GM12891 (cell line): ENCODE measurements at regions not wholly inside any gene's neighbourhood (a gene's known extent, or its start where the extent isn't known, plus 50 kb on each side); places are given as distances from the start of the nearest gene placed in this dataset.

Source experiments
- DNase-seq: peaks from one replicate; pipeline ENCODE4 v3.0.0; 2011; ENCODE audit warnings: low spot score; ENCODE audit not compliant: insufficient read length
- FAIRE-seq: peaks from 2 replicates; lab custom pipeline; 2011; peaks lifted over from hg19 to GRCh38; lab: Jason Lieb, UNC
- PAX5 ChIP-seq: IDR thresholded peaks from 2 replicates; pipeline ENCODE4 v1.6.1; 2011; ENCODE audit warnings: low read length, moderate library complexity, mild to moderate bottlenecking; ENCODE audit not compliant: insufficient read depth, severe bottlenecking
- POLR2A ChIP-seq: IDR thresholded peaks from 2 replicates; pipeline ENCODE4 v1.6.1; 2011; ENCODE audit warnings: low read depth, low read length, control low read depth
- POLR2AphosphoS5 ChIP-seq: IDR thresholded peaks from 2 replicates; pipeline ENCODE4 v1.6.1; 2011; ENCODE audit warnings: low read depth, low read length, control low read depth
- POU2F2 ChIP-seq: IDR thresholded peaks from 2 replicates; pipeline ENCODE4 v1.6.1; 2011; ENCODE audit warnings: low read depth, mild to moderate bottlenecking, control low read depth, low read length, moderate library complexity
- SPI1 ChIP-seq: IDR thresholded peaks from 2 replicates; pipeline ENCODE4 v1.6.1; 2011; ENCODE audit warnings: low read depth, low read length, control low read depth
- TAF1 ChIP-seq: IDR thresholded peaks from 2 replicates; pipeline ENCODE4 v1.6.1; 2011; ENCODE audit warnings: low read depth, low read length, control low read depth

- FAIRE-seq (peak; percentile 43), DNase-seq (no peak)
- TF ChIP-seq TAF1 = no peak
- no peak for TF ChIP-seq SPI1
- no peak for TF ChIP-seq POLR2A
- TF ChIP-seq POU2F2 = no peak
- TF ChIP-seq PAX5 = no peak
- no peak for TF ChIP-seq POLR2AphosphoS5
These were observed 275.6 kb downstream of the TFAP2B start for GRCh38 chr6:51094271-51094670.

GRCh38 chr6:51098246-51098645 lies 279.6 kb downstream of the TFAP2B start:
- TF ChIP-seq POLR2AphosphoS5 = no peak
- no peak for TF ChIP-seq PAX5
- TF ChIP-seq SPI1 = no peak
- TF ChIP-seq POU2F2 = no peak
- TF ChIP-seq POLR2A = no peak
- TF ChIP-seq TAF1 = no peak
- FAIRE-seq (no peak), DNase-seq (no peak)

- FAIRE-seq (no peak), DNase-seq (no peak)
- TF ChIP-seq SPI1 (no peak), POU2F2 (no peak), POLR2AphosphoS5 (no peak), PAX5 (no peak), TAF1 (no peak), POLR2A (no peak)
These were observed 280.1 kb downstream of the TFAP2B start for GRCh38 chr6:51098791-51099190.

DNA sequence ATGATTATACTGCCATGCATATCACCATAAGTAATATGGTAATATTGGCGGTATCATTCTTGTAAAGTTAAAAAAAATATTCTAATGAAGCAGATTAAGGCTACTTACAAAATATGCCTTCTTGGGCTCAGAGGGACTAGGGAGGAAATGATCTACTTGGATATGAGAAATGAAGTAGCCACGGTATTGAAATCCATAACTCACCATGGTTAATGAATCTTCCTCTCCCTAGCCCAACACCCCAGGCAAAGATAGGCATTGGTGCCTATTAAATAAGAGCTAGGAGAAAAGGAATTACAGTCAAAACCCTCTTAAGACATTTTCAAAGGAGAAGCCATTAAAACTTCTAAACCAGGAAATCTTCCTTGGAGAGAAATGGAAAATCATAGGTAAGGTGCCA lies 280.5 kb downstream of the TFAP2B start:
- no peak for FAIRE-seq
- no peak for DNase-seq
- TF ChIP-seq SPI1 (no peak), PAX5 (no peak), POU2F2 (no peak), POLR2A (no peak), TAF1 (no peak), POLR2AphosphoS5 (no peak)

- FAIRE-seq (no peak), DNase-seq (no peak)
- TF ChIP-seq POU2F2 (no peak), PAX5 (no peak), POLR2AphosphoS5 (no peak), TAF1 (no peak), POLR2A (no peak), SPI1 (no peak)
These were observed 286.7 kb downstream of the TFAP2B start for GRCh38 chr6:51105357-51105756.

DNA sequence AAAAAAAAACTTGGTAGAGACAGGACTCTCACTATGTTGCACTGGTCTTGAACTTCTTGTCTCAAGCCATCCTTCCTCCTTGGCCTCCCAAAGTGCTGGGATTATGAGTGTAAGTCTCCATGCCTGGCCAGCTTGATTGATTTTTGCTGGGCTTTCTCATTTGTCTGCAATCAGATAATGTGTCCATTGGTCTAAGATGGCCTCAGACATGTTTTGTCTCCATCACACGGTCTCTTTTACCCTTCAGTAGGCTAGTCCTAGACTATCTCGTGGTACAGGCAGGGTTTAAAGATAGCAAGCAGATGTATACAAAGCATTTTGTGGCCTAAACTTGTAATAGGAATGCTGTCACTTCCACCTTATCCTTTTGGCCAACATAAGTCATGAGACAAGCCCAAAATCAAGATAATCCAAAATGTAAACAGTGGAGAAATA lies 289.1 kb downstream of the TFAP2B start:
- DNase-seq (no peak), FAIRE-seq (no peak)
- TF ChIP-seq PAX5 = no peak
- no peak for TF ChIP-seq SPI1
- TF ChIP-seq POLR2AphosphoS5 = no peak
- TF ChIP-seq POU2F2 = no peak
- TF ChIP-seq TAF1 = no peak
- no peak for TF ChIP-seq POLR2A

DNA sequence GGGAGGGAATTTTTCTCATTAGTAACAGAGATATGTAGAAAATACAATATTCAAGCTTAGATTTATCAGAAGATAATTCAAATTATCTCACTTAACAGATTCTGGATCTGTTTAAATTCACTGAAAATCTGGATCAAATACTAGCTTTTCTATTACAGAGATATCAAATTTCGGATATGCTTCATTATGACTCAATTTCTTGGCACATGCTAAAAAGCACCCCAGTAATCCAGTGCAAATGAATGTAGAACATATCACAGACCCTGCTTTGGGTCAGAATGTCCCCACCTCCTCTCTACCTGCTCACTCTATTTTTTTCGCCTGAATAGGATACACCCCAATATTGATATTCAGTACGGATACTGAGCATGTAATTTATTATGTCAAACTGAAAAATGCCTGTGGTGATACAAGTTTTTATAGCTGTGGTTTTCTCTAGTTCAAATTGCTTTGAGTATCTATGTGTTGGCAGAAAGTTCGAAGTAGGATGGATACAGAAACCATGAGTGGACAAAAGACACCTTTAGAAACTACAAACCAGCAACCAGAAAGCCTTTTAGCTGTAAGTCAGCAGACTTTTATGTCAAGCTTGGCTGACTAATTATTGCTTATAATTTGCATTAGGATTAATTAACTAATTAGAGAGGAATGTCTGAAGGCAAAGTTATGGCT lies 290.0 kb downstream of the TFAP2B start:
- DNase-seq = no peak
- FAIRE-seq = no peak
- TF ChIP-seq POLR2A (no peak), POU2F2 (no peak), PAX5 (no peak), SPI1 (no peak), POLR2AphosphoS5 (no peak), TAF1 (no peak)

- TF ChIP-seq TAF1 = no peak
- no peak for TF ChIP-seq SPI1
- no peak for TF ChIP-seq POU2F2
- TF ChIP-seq PAX5 = no peak
- no peak for TF ChIP-seq POLR2A
- TF ChIP-seq POLR2AphosphoS5 = no peak
- FAIRE-seq (no peak), DNase-seq (no peak)
These were observed 294.1 kb downstream of the TFAP2B start for GRCh38 chr6:51112731-51113130.

DNA sequence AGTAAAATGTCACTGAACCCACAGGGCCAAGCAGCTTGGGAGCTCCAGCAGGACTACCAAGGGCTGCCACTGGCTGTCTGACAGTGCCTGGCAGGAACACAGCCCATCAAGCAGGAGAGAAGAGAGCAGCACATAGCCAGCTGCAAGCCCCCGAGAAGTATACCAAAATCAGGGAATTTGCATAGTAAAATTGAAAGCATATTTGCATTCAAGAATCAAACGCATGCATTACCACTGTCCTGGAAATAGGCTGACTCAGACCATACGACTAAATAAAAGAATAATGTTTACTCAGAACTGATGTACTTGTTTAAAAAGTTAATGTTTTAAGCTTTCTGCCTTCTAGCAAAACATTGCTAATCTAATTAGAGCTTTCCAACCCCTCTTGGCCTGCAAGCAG lies 298.1 kb downstream of the TFAP2B start:
- TF ChIP-seq TAF1 (no peak), POU2F2 (no peak), PAX5 (no peak), POLR2AphosphoS5 (no peak), SPI1 (no peak), POLR2A (no peak)
- FAIRE-seq = no peak
- DNase-seq = no peak

DNA sequence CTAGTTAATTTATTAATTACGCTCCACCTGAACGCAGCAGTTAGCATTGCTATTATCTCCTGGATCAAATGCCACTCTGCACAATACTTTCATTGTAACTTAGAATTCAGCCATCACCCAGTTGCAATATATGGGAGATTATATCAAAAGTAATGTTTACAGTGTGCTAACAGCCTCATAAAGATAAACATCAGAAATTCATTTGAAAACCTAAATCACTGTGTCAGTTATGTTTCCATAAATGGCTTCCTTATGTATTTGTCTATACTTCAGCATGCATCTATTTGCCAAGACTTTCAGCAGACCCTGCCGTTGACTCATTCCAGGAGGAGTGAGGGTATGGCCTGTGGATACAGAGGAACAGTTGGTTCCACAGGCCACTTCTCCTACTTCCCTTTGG lies 300.1 kb downstream of the TFAP2B start:
- FAIRE-seq = no peak
- no peak for TF ChIP-seq POU2F2
- no peak for TF ChIP-seq POLR2A
- TF ChIP-seq SPI1 = no peak
- no peak for TF ChIP-seq TAF1
- no peak for TF ChIP-seq PAX5
- TF ChIP-seq POLR2AphosphoS5 = no peak
- DNase-seq = no peak
